ENCODE measurements at regions not wholly inside any gene's neighbourhood (a gene's known extent, or its start where the extent isn't known, plus 50 kb on each side); places are given as distances from the start of the nearest gene placed in this dataset.

DNA sequence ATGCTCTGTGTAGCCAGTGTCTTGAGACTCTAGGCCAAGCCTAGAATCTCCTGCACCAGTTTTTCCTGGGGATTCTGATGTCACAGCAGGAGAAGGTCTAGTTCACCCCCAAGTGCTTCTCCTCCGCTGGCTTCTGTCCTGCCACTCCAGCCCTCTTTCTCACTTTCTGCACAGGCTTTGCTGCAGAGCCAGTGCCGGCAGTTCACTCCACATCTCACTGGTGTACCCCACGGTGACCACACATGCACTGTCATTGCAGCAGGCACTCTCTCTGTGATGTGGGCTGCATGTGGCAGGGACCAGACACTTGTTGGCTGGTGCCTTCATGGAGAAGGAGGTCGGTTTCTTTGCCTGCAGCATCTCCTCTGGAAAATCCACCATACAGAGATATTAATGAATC, 643.8 kb upstream of the GALNTL6 start:
- no peak overlapping the region for H3K4me2 ChIP-seq (ENCODE audit: insufficient read depth, low read length)
- no peaks in the 10 kb centered on the region for H3K36me3 ChIP-seq (ENCODE audit: insufficient read depth, low read length)
- TF ChIP-seq, protein P1, sequence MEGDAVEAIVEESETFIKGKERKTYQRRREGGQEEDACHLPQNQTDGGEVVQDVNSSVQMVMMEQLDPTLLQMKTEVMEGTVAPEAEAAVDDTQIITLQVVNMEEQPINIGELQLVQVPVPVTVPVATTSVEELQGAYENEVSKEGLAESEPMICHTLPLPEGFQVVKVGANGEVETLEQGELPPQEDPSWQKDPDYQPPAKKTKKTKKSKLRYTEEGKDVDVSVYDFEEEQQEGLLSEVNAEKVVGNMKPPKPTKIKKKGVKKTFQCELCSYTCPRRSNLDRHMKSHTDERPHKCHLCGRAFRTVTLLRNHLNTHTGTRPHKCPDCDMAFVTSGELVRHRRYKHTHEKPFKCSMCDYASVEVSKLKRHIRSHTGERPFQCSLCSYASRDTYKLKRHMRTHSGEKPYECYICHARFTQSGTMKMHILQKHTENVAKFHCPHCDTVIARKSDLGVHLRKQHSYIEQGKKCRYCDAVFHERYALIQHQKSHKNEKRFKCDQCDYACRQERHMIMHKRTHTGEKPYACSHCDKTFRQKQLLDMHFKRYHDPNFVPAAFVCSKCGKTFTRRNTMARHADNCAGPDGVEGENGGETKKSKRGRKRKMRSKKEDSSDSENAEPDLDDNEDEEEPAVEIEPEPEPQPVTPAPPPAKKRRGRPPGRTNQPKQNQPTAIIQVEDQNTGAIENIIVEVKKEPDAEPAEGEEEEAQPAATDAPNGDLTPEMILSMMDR (IDR thresholded peaks at IDR 0.05; ENCODE audit: extremely low read depth, low read depth, low read length) = no peak
- no peak overlapping the region for H2AFZ ChIP-seq (ENCODE audit: low read length)
- peaks cover 7% of the 10 kb centered on the region for H3K9me3 ChIP-seq (ENCODE audit: low read depth, low read length)
- H3K4me3 ChIP-seq (ENCODE audit: insufficient read depth, low read length) = no peak overlapping the region
- H3K79me2 ChIP-seq (ENCODE audit: insufficient read depth, low read length) = no peaks in the 10 kb centered on the region
- no peaks in the 10 kb centered on the region for H3K27me3 ChIP-seq (ENCODE audit: insufficient read depth, low read length)
- H4K20me1 ChIP-seq (ENCODE audit: insufficient read depth, low read length) = no peaks in the 10 kb centered on the region
- no peak for DNase-seq (ENCODE audit: insufficient read length, low spot score, missing footprints)
- H3K4me1 ChIP-seq (ENCODE audit: insufficient read depth, low read length) = no peaks in the 10 kb centered on the region
- H3K27ac ChIP-seq (ENCODE audit: low read depth, low read length) = no peak overlapping the region

DNA sequence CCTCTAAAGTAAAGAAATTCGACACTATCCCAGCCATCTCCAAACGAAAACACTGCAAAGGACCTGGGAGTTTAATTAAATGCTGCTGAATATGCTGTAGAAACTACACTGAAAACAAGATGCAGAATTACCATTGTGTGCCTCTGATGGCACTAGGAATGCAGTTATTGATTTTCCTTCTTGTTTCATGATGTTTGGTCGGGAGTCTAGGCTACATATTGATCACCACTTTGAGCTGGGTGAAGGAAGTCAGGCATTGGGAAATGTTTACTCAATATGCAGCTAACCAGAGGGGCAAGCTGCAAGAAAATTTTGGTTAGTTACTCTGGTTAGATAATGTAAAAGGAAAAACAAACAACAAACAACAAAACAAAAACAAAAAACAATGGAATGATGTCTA, 650.7 kb upstream of the GALNTL6 start:
- no peak overlapping the region for H3K4me3 ChIP-seq (ENCODE audit: insufficient read depth, low read length)
- H4K20me1 ChIP-seq (ENCODE audit: insufficient read depth, low read length) = no peaks in the 10 kb centered on the region
- TF ChIP-seq, protein P1 (IDR thresholded peaks at IDR 0.05; ENCODE audit: extremely low read depth, low read depth, low read length) = no peak
- H3K27me3 ChIP-seq (ENCODE audit: insufficient read depth, low read length) = no peaks in the 10 kb centered on the region
- H3K36me3 ChIP-seq (ENCODE audit: insufficient read depth, low read length) = no peaks in the 10 kb centered on the region
- no peak overlapping the region for H2AFZ ChIP-seq (ENCODE audit: low read length)
- peaks cover 2% of the 10 kb centered on the region for H3K9me3 ChIP-seq (ENCODE audit: low read depth, low read length)
- no peak for DNase-seq (ENCODE audit: insufficient read length, low spot score, missing footprints)
- no peak overlapping the region for H3K27ac ChIP-seq (ENCODE audit: low read depth, low read length)
- H3K4me2 ChIP-seq (ENCODE audit: insufficient read depth, low read length) = no peak overlapping the region
- H3K4me1 ChIP-seq (ENCODE audit: insufficient read depth, low read length) = no peaks in the 10 kb centered on the region
- no peaks in the 10 kb centered on the region for H3K79me2 ChIP-seq (ENCODE audit: insufficient read depth, low read length)

DNA sequence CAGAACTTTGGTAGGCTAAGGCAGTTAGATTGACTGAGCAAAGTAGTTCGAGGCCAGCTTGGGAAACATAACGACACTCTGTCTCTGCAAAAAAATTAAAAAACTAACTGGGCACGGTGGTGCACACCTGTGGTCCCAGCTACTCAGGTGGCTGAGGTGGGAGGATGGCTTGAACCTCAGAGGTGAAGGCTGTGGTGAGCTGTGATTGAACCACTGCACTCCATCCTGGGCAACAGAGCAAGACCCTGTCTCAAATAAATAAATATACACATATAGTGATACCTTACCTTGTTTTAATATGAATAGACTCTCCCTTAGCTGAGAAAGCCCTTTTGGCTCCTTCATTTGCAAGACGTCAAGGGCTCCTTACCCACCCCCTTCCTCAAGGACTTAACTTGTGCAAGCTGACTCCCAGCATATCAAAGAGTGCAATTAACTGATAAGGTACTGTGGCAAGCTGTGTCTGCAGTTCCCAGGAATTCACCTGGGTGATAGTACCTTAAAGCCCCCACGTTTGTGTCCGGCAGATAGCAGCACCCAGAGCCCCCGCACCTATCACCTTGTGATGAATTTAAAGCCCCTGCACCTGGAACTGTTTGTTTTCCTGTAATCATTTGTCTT, 655.6 kb upstream of the GALNTL6 start:
- Histone ChIP-seq H4K20me1 (ENCODE audit: insufficient read depth, low read length) (no peaks in the 10 kb centered on the region), H3K27ac (ENCODE audit: low read depth, low read length) (no peak overlapping the region), H3K27me3 (ENCODE audit: insufficient read depth, low read length) (no peaks in the 10 kb centered on the region), H2AFZ (ENCODE audit: low read length) (no peak overlapping the region), H3K4me1 (ENCODE audit: insufficient read depth, low read length) (no peaks in the 10 kb centered on the region), H3K9me3 (ENCODE audit: low read depth, low read length) (no peaks in the 10 kb centered on the region), H3K36me3 (ENCODE audit: insufficient read depth, low read length) (no peaks in the 10 kb centered on the region), H3K4me3 (ENCODE audit: insufficient read depth, low read length) (no peak overlapping the region), H3K4me2 (ENCODE audit: insufficient read depth, low read length) (no peak overlapping the region), H3K79me2 (ENCODE audit: insufficient read depth, low read length) (no peaks in the 10 kb centered on the region)
- no peak for DNase-seq (ENCODE audit: insufficient read length, low spot score, missing footprints)
- TF ChIP-seq, protein P1 (IDR thresholded peaks at IDR 0.05; ENCODE audit: extremely low read depth, low read depth, low read length) = no peak

GRCh38 chr4:171142639-171143038, 670.6 kb upstream of the GALNTL6 start:
- Histone ChIP-seq H3K4me2 (ENCODE audit: insufficient read depth, low read length) (no peak overlapping the region), H3K27ac (ENCODE audit: low read depth, low read length) (no peak overlapping the region), H3K4me3 (ENCODE audit: insufficient read depth, low read length) (no peak overlapping the region), H3K9me3 (ENCODE audit: low read depth, low read length) (peaks cover 2% of the 10 kb centered on the region), H3K36me3 (ENCODE audit: insufficient read depth, low read length) (no peaks in the 10 kb centered on the region), H3K27me3 (ENCODE audit: insufficient read depth, low read length) (no peaks in the 10 kb centered on the region), H3K79me2 (ENCODE audit: insufficient read depth, low read length) (no peaks in the 10 kb centered on the region), H2AFZ (ENCODE audit: low read length) (no peak overlapping the region), H3K4me1 (ENCODE audit: insufficient read depth, low read length) (no peaks in the 10 kb centered on the region), H4K20me1 (ENCODE audit: insufficient read depth, low read length) (no peaks in the 10 kb centered on the region)
- TF ChIP-seq, protein P1 (IDR thresholded peaks at IDR 0.05; ENCODE audit: extremely low read depth, low read depth, low read length) = no peak
- DNase-seq (ENCODE audit: insufficient read length, low spot score, missing footprints) = no peak

Measured in osteoblast (primary cell).